ENCODE measurements at regions not wholly inside any gene's neighbourhood (a gene's known extent, or its start where the extent isn't known, plus 50 kb on each side); places are given as distances from the start of the nearest gene placed in this dataset.

GRCh38 chr2:215760557-215760956, 252.8 kb downstream of the MREG start:
- TF ChIP-seq CTCF (IDR thresholded peaks at IDR 0.05) (no peak), POLR2A (IDR thresholded peaks at IDR 0.05) (no peak), POLR2AphosphoS5 (IDR thresholded peaks at IDR 0.05) (no peak)
